Keratinocyte (primary cell): ENCODE measurements at regions not wholly inside any gene's neighbourhood (a gene's known extent, or its start where the extent isn't known, plus 50 kb on each side); places are given as distances from the start of the nearest gene placed in this dataset.

Experiments used
- DNase-seq: peaks from one replicate; pipeline ENCODE4 v3.0.0-alpha.2; 2011; ENCODE audit warnings: low read depth, missing footprints, low spot score
- FAIRE-seq: peaks from 2 replicates; lab custom pipeline; 2011; peaks lifted over from hg19 to GRCh38; lab: Jason Lieb, UNC
- H2AFZ ChIP-seq: 2 replicates; pipeline ENCODE4 v1.6.0; 2012; ENCODE audit warnings: low read length, control low read depth, inconsistent platforms; ENCODE audit not compliant: control insufficient read depth
- H3K27ac ChIP-seq: 2 replicates; pipeline ENCODE4 v1.5.1; 2011; ENCODE audit warnings: low read length; ENCODE audit not compliant: control insufficient read depth, insufficient read depth
- H3K27me3 ChIP-seq: 3 replicates; pipeline ENCODE4 v1.6.0; 2011; ENCODE audit warnings: low read length; ENCODE audit not compliant: control insufficient read depth, insufficient read depth; ENCODE audit errors: extremely low read depth
- H3K36me3 ChIP-seq, 2 experiments: 2 replicates in 1 of 2; 3 replicates in 1 of 2; pipeline ENCODE4 v1.5.1; 2011; ENCODE audit warnings: low read length in 2 of 2, mild to moderate bottlenecking in 1 of 2; ENCODE audit not compliant: control insufficient read depth in 2 of 2, insufficient read depth in 2 of 2; ENCODE audit errors: extremely low read depth in 1 of 2
- H3K4me1 ChIP-seq: 3 replicates; pipeline ENCODE4 v1.5.1; 2011; ENCODE audit warnings: low read length; ENCODE audit not compliant: control insufficient read depth, insufficient read depth; ENCODE audit errors: extremely low read depth
- H3K4me2 ChIP-seq: 3 replicates; pipeline ENCODE4 v1.6.0; 2011; ENCODE audit warnings: low read depth, low read length; ENCODE audit not compliant: control insufficient read depth, insufficient read depth; ENCODE audit errors: extremely low read depth
- H3K4me3 ChIP-seq, 3 experiments: fragments of 200-600 bp in 1 of 3; sonication (generic) in 1 of 3; 2 replicates in 2 of 3; 3 replicates in 1 of 3; pipeline ENCODE4 v1.5.1; 2011 to 2016; ENCODE audit warnings: low read length in 3 of 3, mild to moderate bottlenecking in 3 of 3, control low read depth in 2 of 3, inconsistent platforms in 1 of 3, low read depth in 1 of 3, mixed read lengths in 1 of 3, mixed run types in 1 of 3, moderate library complexity in 1 of 3; ENCODE audit not compliant: control insufficient read depth in 2 of 3, insufficient read depth in 2 of 3; ENCODE audit errors: extremely low read depth in 1 of 3
- H3K79me2 ChIP-seq: 2 replicates; pipeline ENCODE4 v1.6.0; 2012; ENCODE audit warnings: low read length; ENCODE audit not compliant: control insufficient read depth, insufficient read depth
- H3K9ac ChIP-seq: 3 replicates; pipeline ENCODE4 v1.6.0; 2011; ENCODE audit warnings: low read length; ENCODE audit not compliant: control insufficient read depth, insufficient read depth; ENCODE audit errors: extremely low read depth
- H3K9me1 ChIP-seq: 3 replicates; pipeline ENCODE4 v1.6.0; 2011; ENCODE audit warnings: low read length; ENCODE audit not compliant: control insufficient read depth, insufficient read depth; ENCODE audit errors: extremely low read depth
- H3K9me3 ChIP-seq: 2 replicates; pipeline ENCODE4 v1.5.1; 2012; ENCODE audit warnings: low read depth, low read length; ENCODE audit not compliant: control insufficient read depth
- H4K20me1 ChIP-seq: 3 replicates; pipeline ENCODE4 v1.6.0; 2011; ENCODE audit warnings: low read length; ENCODE audit not compliant: control insufficient read depth, insufficient read depth; ENCODE audit errors: extremely low read depth
- EZH2 ChIP-seq: IDR thresholded peaks from one replicate; pipeline ENCODE4 v1.6.1; 2012; ENCODE audit warnings: inconsistent platforms, mild to moderate bottlenecking, low read length, moderate library complexity
- dilution Hi-C: fragments of 300-500 bp; cut with MboI; formaldehyde crosslinking; loops from one replicate; pipeline ENCODE4 v1.7.0; 2020; ENCODE audit warnings: low sequenced_read_pairs; ENCODE audit not compliant: extremely low pct_ligation_motif_present
- TF ChIP-seq, protein P1 (sequence below), 3 experiments: IDR thresholded peaks in 1 of 3; conservative IDR thresholded peaks in 1 of 3; optimal IDR thresholded peaks in 1 of 3; 2 replicates in 2 of 3; 3 replicates in 1 of 3; pipeline versions ENCODE3 to v1.5.1; 2011; ENCODE audit warnings: low read length in 3 of 3, mild to moderate bottlenecking in 3 of 3, moderate library complexity in 2 of 3, control low read depth in 1 of 3, inconsistent platforms in 1 of 3; ENCODE audit not compliant: insufficient read depth in 2 of 3; ENCODE audit errors: extremely low read depth in 1 of 3

DNA sequence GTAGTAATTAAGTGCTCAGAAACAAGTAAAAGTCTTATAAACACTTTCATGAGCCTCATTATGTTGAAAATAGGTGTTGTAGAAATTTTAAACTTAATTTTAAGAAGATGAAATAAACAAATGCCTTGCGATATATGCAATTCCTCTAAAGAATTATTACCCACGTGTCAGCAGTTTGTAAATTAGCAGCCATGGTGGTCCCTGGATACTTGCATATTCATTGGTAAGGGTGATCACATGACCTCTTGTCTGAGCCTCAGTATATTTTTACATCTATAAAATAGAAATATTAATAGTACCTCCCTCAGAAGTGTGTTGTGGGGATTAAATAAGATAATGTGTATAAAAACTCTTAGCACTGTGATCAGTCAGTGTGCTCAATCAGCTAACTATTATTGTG lies 141.5 kb upstream of the SVIL start:
- no peak for TF ChIP-seq EZH2
- TF ChIP-seq, protein P1, sequence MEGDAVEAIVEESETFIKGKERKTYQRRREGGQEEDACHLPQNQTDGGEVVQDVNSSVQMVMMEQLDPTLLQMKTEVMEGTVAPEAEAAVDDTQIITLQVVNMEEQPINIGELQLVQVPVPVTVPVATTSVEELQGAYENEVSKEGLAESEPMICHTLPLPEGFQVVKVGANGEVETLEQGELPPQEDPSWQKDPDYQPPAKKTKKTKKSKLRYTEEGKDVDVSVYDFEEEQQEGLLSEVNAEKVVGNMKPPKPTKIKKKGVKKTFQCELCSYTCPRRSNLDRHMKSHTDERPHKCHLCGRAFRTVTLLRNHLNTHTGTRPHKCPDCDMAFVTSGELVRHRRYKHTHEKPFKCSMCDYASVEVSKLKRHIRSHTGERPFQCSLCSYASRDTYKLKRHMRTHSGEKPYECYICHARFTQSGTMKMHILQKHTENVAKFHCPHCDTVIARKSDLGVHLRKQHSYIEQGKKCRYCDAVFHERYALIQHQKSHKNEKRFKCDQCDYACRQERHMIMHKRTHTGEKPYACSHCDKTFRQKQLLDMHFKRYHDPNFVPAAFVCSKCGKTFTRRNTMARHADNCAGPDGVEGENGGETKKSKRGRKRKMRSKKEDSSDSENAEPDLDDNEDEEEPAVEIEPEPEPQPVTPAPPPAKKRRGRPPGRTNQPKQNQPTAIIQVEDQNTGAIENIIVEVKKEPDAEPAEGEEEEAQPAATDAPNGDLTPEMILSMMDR (optimal IDR thresholded peaks at IDR 0.05 in 1 of 3, IDR thresholded peaks at IDR 0.05 in 1 of 3, conservative IDR thresholded peaks at IDR 0.05 in 1 of 3; ENCODE audit: extremely low read depth in 1 of 3, insufficient read depth in 2 of 3, low read length in 3 of 3) = no peak
- FAIRE-seq (no peak), DNase-seq (no peak)
- Histone ChIP-seq H3K27ac (no peak overlapping the region), H3K9me3 (no peaks in the 10 kb centered on the region), H3K4me1 (no peaks in the 10 kb centered on the region), H3K79me2 (no peaks in the 10 kb centered on the region), H3K9me1 (no peaks in the 10 kb centered on the region), H3K4me3 (no peak overlapping the region), H3K4me2 (no peak overlapping the region), H3K27me3 (no peaks in the 10 kb centered on the region), H3K36me3 (no peaks in the 10 kb centered on the region), H2AFZ (no peak overlapping the region), H4K20me1 (no peaks in the 10 kb centered on the region), H3K9ac (no peak overlapping the region)
- dilution Hi-C loops = no loop called here

DNA sequence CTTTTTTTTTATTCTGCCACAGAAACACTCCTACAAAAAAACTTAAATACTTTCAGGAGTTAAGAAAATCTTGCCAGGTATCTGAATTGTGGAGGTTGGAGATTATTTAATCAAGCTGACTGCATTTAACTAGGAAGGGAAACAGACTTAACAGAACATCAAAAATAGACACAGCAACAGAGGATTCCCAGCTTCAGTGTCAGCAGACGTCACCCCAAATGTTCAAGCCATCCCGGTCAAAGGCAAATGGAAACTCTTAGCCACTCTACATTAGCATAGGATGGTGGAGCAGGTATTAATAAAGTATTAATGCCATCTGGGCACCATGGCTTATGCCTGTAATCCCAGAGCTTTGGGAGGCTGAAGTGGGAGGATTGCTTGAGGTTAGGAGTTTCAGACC lies 139.7 kb upstream of the SVIL start:
- no peak for DNase-seq
- Histone ChIP-seq H3K9ac (no peak overlapping the region), H3K4me2 (no peak overlapping the region), H3K27ac (no peak overlapping the region), H3K9me3 (no peaks in the 10 kb centered on the region), H3K9me1 (no peaks in the 10 kb centered on the region), H3K4me3 (no peak overlapping the region), H3K79me2 (no peaks in the 10 kb centered on the region), H4K20me1 (no peaks in the 10 kb centered on the region), H3K27me3 (no peaks in the 10 kb centered on the region), H2AFZ (no peak overlapping the region), H3K36me3 (no peaks in the 10 kb centered on the region), H3K4me1 (no peaks in the 10 kb centered on the region)
- TF ChIP-seq, protein P1 (optimal IDR thresholded peaks at IDR 0.05 in 1 of 3, IDR thresholded peaks at IDR 0.05 in 1 of 3, conservative IDR thresholded peaks at IDR 0.05 in 1 of 3; ENCODE audit: extremely low read depth in 1 of 3, insufficient read depth in 2 of 3, low read length in 3 of 3) = no peak
- no peak for TF ChIP-seq EZH2
- dilution Hi-C loops = no loop called here
- FAIRE-seq = no peak
